ENCODE measurements at regions not wholly inside any gene's neighbourhood (a gene's known extent, or its start where the extent isn't known, plus 50 kb on each side); places are given as distances from the start of the nearest gene placed in this dataset.
"Not testable (repeated sequence)": the region's sequence is repeated elsewhere in the genome, so short reads cannot be mapped to it uniquely, and the experiment has no call there.

DNA sequence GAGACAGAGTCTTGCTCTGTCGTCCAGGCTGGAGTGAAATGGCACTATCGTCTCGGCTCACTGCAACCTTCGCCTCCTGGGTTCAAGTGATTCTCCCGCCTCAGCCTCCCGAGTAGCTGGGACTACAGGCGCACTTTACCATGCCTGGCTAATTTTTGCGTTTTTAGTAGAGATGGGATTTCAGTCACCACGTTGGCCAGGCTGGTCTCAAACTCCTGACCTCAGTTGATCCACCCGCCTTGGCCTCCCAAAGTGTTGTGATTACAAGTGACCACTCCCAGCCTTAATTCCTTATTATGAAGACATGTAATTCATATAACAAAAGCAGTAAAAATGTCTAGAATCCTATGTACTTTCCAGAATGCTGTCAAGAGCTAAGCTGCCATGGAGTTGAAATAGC is 434.5 kb upstream of the ZNG1F start:
- not testable (repeated sequence) for DNase-seq (ENCODE audit: low read depth)

DNA sequence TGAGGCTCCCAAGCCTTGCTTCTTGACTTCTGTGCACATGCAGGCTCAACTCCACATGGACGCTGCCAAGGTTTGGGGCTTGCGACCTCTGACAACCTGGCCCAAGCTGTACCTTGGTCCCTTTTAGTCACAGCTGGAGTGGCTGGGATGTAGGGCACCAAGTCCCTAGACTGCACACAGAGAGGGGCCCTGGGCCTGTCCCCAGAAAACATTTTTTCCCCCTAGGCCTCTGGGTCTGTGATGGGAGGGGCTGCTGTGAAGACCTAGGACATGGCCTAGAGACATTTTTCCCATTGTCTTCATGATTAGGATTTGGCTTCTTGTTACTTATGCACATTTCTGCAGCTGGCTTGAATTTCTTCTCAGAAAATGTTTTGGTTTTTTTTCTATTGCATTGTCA is 430.1 kb upstream of the ZNG1F start:
- not testable (repeated sequence) for DNase-seq (ENCODE audit: low read depth)

DNA sequence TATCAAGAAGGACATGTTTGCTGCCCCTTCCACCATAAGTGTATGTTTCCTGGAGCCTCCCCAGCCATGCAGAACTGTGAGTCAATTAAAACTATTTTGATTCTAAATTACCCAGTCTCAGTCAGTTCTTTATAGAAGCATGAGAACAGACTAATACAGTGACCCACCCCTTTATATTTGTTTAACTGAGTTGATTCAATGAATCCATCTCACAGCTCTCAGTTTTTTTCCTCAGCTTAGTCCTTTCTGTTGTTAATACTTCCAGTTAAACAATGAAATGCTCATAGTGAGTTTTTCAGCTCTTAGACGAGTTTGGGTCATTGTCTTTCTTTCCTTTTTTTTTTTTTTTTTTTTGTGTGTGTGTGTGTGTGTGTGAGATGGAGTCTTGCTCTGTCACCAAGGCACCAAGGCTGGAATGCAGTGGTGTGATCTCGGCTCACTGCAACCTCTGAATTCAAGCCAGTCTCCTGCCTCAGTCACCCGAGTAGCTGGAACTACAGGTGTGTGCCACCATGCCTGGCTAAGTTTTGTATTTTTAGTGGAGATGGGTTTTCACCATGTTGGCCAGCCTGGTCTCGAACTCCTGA is 417.9 kb upstream of the ZNG1F start:
- not testable (repeated sequence) for DNase-seq (ENCODE audit: low read depth)

GRCh38 chr9:41565572-41565971 is 376.5 kb upstream of the ZNG1F start:
- DNase-seq (ENCODE audit: low read depth): peak; percentile 3
